ENCODE measurements at regions not wholly inside any gene's neighbourhood (a gene's known extent, or its start where the extent isn't known, plus 50 kb on each side); places are given as distances from the start of the nearest gene placed in this dataset.

GRCh38 chr5:161783297-161783696 lies 64.6 kb upstream of the GABRA1 start:
- TF ChIP-seq CREB1 (IDR thresholded peaks at IDR 0.05) (no peak), KDM5A (IDR thresholded peaks at IDR 0.05; ENCODE audit: low read length) (no peak), TBP (IDR thresholded peaks at IDR 0.05; ENCODE audit: low read depth, low read length) (no peak), CHD2 (IDR thresholded peaks at IDR 0.05; ENCODE audit: low read length) (no peak), EZH2 (IDR thresholded peaks at IDR 0.05; ENCODE audit: low read depth, low read length, severe bottlenecking) (no peak), SP1 (IDR thresholded peaks at IDR 0.05; ENCODE audit: low read depth, low read length) (no peak), EP300 (IDR thresholded peaks at IDR 0.05; ENCODE audit: borderline replicate concordance in 1 of 2, low read depth in 2 of 2, low read length in 2 of 2) (no peak)

Data from H1 (cell line).